ENCODE measurements at regions not wholly inside any gene's neighbourhood (a gene's known extent, or its start where the extent isn't known, plus 50 kb on each side); places are given as distances from the start of the nearest gene placed in this dataset.

- DNase-seq (ENCODE audit: low spot score), result no peak
Observed at GRCh38 chr4:1542516-1543320, 136.5 kb upstream of the NKX1-1 start.

GRCh38 chr4:1542226-1542490 is 135.9 kb upstream of the NKX1-1 start:
- no peak for DNase-seq (ENCODE audit: low spot score)

DNA sequence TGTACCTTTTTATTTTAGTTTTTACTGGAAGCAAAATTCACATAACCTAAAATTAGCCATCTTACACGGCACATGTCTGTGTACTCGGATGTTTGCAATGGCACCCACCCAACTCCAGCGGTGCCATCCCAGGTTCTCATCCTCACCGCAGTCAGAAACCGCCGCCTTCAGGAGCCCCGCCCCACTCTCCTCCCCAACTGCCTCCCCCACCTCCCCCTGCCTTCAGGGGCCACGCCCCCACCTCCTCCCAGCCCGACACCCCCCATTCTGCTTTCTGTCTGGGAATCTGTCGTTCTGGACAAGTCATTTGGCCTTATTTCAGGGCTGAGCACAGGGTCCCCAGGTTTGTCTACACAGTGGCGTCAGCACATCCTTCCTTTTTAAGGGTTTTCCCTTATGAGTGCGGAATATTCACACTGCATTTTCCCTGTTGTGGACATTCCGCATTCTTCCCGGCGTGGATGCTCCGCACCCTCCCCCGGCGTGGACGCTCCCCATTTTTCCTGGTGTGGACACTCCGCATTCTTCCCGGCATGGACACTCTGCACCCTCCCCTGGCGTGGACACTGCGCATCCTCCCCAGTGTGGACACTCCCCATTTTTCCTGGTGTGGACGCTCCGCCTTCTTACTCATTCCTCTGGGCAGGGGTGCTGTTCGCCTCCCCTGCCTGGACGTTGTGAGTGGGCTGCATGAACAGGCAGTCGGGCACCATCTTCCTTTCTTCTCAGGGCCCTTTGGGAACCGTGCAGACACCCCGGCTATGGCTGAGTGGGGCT is 135.4 kb upstream of the NKX1-1 start:
- DNase-seq (ENCODE audit: low spot score), result no peak

DNA sequence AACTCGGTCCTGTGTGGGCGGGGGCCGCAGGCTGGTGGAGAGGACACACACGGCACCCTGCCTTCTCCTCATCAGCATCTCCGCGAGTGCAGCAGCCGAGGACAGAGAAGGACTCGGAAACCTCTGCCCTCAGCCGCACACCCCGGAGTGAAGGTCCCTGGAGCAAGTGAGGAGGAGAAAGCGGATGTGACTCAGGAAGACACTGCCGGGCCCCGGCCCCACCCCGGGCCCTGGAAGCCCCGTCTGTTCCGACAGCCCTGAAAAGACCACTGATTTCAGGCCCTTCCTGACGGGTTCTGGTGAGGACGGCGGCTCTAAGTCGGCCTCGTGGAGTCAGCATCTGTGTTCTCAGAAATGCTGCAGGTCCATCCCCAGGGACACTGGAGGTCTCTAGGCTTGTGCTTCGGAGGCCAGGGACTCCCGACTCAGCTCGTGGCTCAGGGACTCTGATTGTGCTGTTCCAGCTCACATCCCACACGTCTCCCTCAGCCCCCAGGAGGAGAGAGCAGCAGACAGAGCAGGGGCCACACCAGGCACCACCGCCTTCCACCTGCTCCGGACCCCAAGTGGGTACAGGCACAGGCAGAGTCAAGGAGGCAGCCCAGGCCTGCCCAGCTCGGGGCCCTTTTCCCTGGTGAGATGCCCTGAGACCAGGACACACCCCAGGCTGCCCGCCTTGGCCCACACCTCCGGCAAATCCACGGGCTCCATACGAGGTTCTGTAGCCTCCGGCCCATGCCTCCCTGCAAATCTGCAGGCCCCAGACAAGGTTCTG is 134.5 kb upstream of the NKX1-1 start:
- no peak for DNase-seq (ENCODE audit: low spot score)

- no peak for DNase-seq (ENCODE audit: low spot score)
Observed at GRCh38 chr4:1539859-1540600, 133.8 kb upstream of the NKX1-1 start.

DNA sequence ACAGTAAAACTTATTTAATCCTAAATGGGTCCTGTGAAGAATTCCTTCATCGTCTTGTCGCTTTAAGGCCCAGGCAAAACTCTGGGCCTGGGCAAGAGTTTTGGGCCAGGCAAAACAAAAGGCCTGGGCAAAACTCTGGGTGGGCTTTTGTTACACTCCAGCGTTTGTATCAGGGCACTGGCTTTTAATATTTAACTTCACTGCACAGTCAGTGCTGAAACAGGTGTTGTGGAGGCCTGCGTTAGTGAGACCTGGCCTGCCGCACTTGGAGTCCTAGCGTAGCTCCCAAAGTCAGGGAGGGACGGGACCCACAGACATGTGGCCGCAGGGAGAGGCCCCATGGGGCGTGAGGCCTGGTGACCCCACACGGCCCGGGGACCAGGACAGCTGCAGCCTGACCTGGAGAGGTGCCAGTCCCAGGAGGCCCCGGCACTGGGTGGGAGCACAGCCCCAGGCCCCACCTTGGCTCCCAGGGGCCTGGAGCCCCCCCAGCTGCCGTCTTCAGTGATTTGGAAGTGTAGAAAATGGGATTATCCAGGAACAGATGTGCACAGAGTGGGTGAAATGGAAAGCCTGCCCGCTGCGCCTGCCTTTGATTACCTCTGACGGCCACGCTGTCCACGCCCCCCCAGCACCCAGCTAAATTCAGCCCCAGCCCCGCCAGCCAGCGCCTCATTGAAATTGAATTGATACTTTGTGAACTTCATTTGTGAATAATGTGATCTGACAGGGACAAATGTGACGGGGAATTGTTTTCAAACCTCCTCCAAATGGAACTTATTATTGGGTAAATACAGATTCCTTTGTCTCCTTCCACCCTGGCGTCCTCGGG is 132.9 kb upstream of the NKX1-1 start:
- no peak for DNase-seq (ENCODE audit: low spot score)

DNA sequence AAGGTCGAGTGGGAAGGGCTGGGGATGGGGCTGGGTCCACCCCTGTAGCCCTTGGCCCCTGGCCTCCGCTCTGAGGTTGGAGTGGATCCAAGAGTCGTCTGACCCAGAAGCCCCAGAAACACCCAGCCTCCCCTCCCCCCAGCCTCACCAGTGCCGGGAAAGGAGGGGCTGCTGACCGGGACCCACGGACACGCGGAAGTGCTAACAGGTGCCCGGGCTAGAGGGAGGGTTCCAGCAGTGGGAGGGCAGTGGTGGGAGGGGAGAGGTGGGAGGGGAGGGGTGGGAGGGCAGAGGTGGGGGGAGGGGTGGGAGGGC is 131.8 kb upstream of the NKX1-1 start:
- no peak for DNase-seq (ENCODE audit: low spot score)

DNA sequence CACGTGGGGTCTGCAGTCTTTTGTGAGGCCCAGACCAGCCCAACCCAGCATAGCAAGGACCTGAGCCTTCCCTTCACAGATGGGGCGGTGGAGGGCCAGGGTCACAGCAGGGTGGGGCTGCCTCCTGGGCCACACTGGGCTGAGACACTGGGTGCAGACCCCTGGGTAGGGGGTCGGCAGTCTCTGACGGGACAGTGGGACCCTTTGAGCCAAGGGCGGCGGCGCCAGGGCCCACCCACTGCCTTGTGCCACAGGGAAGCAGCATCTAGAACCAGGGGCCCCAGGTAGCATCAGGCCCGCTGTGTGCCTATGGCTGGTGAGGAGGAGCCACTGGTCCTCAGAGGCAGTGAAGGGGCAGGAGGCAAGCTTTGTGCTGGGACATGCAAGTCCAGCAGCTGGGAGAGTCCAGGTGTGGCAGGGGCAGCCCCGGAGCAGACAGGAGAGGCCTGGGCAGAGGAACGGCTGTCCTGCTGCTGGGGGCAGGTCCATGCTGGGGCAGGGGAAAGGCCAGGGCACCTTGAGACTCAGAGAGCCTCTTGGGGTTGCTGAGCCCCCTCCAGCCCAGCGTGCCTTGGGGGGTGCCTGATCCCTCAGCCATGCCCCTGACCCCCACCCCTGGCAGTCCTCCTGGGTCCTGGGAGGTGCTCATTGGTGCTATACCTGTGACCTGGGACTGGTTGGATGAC is 131.3 kb upstream of the NKX1-1 start:
- no peak for DNase-seq (ENCODE audit: low spot score)

DNA sequence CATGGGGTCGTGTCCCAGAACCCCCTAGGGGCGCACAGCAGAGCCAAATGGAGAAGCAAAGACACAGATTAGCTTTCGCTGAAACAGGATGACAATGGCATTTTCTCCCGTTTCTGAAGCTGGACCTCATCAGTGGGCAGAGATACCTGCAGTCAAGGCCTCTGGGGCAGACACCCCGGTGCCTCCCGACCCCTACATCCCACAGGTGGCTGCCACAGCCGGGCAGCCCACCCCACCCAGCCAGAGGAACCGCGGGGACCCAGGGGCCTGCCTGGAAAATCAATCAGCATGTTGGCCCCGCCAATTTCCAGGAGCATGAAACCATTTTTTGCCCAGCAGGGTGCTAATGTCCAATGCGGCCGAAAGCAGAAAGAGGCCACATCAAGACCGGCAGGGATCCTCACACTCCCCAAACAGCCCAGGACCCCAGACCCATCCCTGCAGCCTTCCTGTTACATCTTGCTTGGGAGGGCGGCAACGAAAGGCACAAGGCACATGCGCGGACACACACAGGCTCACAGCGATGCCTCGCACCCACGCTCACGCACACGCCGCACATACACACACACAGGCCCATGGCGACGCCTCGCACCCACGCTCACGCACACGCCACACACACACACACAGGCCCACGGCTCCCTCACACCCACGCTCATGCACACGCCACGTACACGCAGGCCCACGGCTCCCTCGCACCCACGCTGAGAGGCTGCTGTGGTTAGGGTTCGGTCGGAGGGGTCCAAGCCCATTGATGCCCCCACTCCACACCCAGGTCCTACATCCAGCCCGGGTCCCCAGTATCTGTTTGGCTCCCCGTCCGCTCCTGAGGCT is 130.6 kb upstream of the NKX1-1 start:
- no peak for DNase-seq (ENCODE audit: low spot score)

DNA sequence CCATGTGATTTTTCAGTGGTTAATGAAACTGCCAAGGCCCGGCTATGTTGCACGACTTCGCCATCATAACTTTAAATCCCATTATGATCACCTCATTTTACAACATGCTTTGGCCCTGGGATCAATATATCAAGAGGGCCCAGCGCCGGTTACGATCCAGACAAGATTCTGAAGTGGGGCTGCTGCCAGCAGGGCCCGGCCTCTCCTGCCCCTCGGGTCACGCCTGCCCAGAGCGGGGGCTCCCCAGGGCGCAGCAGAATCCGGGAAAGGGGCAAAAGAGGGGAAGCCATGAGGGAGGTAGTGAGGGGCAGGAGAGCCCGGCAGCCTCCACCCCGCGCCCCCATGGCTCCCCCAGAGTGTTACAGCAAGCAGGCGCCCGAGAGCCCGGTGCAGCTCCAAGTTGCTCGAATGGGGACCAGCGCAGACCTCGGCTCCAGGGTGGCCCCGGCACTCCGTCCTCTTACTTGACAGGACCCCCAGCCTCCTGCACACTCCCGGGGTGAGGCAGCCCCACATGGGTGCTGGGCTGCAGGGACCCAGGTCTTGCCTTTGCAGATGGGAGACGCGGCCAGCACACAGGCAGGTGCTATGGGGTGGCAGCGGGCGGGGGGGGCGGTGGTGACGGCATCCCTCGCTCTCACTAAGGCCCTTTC is 129.8 kb upstream of the NKX1-1 start:
- no peak for DNase-seq (ENCODE audit: low spot score)

GRCh38 chr4:1534876-1535526 is 128.8 kb upstream of the NKX1-1 start:
- DNase-seq (ENCODE audit: low spot score), result no peak

DNA sequence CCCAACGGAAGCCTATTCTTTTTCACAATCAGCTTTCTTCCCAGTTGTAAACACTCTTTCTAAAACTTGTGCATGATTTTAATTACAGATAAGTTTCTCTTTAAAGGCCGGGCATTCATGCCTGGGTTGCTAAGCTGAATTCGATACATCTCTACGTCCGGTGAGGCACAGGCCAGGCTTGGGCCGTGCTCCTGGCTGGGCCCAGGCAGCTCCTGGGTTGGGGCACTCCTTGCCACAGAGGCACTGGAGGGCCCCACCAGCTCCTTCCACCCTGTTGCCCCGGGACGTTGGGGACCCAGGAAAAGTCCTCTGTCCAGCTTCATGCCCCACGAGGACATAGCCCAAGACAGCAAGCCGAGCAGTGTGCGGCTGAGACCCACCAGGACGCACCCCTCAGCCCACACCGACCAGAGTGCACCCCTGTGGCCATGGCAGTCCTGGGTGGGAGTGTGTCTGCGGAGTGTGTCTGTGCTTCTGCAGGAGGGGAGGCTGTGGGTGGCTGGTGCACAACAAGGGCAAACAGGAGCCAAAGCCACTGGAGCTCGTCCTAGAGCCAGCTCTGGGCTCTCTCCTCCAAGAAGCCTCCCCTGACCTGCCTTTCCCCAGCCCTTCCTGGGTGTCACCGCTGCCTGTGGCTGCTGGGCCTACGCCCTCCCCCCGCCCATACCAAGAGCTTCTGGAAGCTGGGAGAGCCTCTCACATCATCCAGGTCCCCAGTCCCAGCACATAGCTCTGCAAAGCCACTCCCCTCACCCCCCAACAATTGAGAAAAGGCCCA is 128.0 kb upstream of the NKX1-1 start:
- no peak for DNase-seq (ENCODE audit: low spot score)

- no peak for DNase-seq (ENCODE audit: low spot score)
Observed at GRCh38 chr4:1533501-1534064, 127.3 kb upstream of the NKX1-1 start.

- DNase-seq (ENCODE audit: low spot score), result no peak
Observed at GRCh38 chr4:1532549-1533395, 126.5 kb upstream of the NKX1-1 start.

DNA sequence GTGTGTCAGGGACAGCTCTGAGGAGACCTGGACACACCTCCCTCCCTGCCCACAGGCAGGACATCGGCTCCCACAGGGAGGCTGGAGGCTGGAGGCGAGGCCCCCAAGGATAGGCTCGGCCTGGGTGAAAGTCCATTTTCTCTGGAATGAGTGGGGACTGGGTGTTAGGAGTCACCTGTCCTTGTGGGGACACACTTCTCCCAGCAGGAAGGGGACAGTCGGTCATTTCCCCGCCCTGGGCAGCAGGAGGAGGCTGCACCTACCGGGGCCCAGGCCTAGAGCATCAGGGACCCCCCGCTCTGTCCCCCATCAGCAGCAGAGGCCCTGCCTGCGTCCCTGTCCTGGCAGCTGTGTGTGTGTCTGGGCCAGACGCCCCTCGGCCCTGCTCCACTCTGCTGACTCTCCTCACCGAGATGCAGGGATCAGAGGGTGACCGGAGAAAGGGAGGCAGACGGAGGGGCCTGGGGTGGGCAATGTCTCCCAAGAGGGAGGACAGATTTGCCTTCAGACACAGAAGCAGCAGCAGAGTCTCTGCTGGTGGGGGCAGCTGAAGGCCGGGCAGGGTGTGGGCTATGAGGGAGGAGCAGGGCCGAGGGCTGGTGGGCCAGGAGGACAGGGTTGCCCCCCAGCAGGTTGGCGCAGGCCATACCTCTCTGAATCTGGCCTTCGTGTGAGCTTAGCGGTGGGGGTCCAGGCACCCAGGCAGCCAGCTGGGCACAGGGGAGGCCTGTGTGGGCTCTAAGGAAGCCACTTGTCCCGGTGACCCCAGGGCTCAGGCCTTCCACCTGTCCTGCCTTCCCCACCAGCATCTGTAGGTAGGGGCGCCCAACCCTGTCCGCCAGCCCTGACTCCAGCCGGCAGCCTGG is 125.7 kb upstream of the NKX1-1 start:
- DNase-seq (ENCODE audit: low spot score), result no peak

DNA sequence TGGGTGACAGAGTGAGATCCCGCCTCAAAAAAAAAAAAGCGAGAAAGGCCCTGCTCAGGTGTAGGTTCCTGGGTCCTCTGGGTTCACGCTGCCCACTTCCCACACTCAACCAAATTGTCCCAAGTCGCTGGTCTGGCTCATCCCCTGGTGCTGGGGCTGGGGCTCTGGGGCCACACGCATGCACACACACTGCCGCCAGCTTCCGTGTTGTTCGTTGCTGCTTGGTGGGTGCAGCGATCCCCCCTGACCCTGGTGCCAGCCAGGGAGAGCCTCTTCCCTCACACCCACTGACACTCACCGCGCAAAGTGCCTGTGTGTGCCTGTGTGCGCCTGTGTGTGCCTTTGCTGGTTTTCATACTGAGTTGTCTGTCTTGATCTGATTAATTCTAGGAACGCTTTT is 124.1 kb upstream of the NKX1-1 start:
- no peak for DNase-seq (ENCODE audit: low spot score)

All from GM03348 (cell line).